ENCODE measurements at regions not wholly inside any gene's neighbourhood (a gene's known extent, or its start where the extent isn't known, plus 50 kb on each side); places are given as distances from the start of the nearest gene placed in this dataset.

DNA sequence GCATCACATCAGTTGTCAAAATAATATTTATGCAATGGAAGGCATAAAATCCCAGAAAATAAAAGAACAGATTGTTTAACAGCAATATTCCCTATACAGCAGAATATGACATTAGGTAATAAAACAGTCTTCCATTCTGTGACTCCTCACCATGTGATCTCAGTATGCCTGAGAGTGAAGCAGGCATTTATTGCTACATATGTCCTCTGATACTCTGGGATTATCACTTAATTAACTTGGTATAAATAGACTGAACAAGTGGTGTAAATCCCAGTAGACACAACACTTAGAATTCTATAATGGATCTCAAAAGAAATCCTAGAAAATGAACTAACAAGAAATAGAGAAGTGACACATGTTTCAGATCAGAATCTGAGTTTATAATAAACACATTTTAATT, 841.3 kb downstream of the PDHA2 start:
- DNase-seq (ENCODE audit: low read depth), result no peak

- no peak for DNase-seq (ENCODE audit: low read depth)
These were observed 845.8 kb downstream of the PDHA2 start for GRCh38 chr4:96685691-96686090.

GRCh38 chr4:96691521-96691920, 851.6 kb downstream of the PDHA2 start:
- DNase-seq (ENCODE audit: low read depth), result no peak

GRCh38 chr4:96698831-96699230, 858.9 kb downstream of the PDHA2 start:
- DNase-seq (ENCODE audit: low read depth), result no peak

GRCh38 chr4:96703265-96703664, 863.4 kb downstream of the PDHA2 start:
- no peak for DNase-seq (ENCODE audit: low read depth)

DNA sequence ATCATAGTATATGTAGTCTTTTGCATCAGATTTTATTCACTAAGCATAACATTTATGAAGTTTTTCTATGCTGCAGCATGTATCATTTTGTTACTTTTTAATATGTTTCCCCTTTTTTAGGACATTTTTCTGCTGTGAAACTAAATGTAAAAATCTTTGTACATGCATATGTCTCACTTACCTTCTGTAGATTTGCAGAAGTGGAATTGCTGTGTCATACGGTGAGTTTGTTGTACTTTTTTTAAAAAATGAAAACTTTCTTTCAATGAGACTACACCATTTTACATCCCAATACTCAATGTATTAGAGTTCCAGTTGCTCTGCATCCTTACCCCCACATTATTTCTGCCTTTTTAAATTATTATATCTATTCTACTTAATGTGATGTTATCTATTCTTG, 868.9 kb downstream of the PDHA2 start:
- DNase-seq (ENCODE audit: low read depth), result no peak

DNA sequence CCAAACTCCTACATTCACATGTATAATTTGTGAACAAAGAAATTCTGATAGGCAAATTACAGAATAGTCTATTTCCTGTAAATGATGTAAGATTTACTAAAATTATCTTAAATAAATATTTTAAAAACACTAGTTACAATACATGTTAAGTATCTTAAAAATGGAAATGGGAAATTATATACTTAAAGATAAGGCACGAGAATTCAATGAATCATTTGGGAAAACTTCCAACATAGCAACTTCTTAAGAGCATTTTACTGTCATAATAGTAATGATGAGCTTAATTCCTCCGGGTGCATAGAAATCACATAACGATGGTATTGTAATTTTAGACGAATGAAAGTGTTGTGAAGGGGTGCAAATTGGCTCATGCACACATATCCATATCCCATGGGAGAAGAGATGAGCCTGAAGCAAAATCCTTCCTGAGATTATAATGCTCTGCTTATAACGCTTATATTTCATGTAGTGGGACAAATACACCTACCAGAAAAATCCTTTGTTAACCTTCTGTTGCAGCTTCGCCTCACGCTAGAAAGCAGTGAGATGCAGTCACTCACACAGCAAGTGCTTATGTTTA, 873.5 kb downstream of the PDHA2 start:
- no peak for DNase-seq (ENCODE audit: low read depth)

DNA sequence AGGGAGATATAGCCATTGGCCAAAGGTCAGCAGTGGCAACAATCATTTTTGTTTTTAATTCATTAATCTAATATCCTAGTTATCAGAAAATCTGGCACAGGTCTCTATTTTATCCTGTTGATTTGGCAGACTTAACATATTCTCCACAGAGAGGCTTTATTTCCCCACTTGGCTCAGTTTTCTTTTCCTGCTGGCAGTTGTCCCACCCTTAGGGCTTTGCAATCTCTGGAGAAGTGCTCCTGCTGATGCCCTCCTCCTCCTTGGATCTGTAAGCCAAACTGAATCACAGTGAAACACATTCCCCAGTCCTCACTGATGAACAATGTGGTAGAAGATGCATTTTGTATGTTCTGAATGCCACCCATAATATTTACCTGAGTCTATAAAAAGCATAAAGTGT, 889.7 kb downstream of the PDHA2 start:
- no peak for DNase-seq (ENCODE audit: low read depth)

GRCh38 chr4:96730432-96730831, 890.5 kb downstream of the PDHA2 start:
- DNase-seq (ENCODE audit: low read depth), result no peak

- peak; percentile 1 for DNase-seq (ENCODE audit: low read depth)
These were observed 896.5 kb downstream of the PDHA2 start for GRCh38 chr4:96736352-96736889.

DNA sequence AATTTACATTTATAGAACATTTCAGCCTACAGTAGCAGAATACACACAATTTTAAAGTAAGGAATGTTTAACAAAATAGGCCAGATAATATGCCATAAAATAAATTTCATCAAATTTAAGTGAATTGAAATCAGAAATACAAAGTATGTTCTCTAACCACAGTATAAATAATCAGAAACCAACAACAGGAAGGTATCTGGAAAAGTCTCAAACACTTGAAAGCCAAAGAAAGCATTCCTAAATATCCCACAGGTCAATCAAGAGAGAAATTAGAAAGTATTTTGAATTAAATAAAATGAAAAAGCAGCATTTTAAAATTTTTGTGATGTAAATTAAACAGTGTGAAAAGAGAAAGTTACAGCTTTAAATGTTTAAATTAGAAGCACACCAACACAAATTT, 899.2 kb downstream of the PDHA2 start:
- DNase-seq (ENCODE audit: low read depth), result no peak

DNA sequence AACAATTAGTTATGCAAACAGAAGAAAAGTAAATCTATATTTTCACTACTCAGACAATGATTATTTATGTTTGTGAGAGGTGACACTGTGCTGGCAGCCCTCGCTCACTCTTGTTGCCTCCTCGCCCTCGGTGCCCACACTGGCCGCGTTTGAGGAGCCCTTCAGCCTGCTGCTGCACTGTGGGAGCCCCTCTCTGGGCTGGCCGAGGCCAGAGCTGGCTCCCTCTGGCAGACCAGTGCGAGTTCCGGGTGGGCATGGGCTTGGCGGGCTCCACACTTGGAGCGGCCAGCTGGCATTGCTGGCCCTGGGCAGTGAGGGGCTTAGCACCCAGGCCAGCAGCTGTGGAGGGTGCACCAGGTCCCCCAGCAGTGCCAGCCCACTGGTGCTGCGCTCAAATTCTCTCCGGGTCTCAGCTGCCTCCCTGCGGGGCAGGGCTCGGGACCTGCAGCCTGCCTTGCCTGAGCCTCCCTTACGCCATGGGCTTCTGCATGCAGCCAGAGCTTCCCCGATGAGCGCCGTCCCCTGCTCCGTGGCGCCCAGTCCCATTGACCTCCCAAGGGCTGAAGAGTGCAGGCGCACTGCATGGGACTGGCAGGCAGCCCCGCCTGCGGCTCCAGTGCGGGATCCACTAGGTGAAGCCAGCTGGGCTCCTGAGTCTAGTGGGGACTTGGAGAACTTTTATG, 902.6 kb downstream of the PDHA2 start:
- DNase-seq (ENCODE audit: low read depth), result no peak

- no peak for DNase-seq (ENCODE audit: low read depth)
These were observed 904.8 kb downstream of the PDHA2 start for GRCh38 chr4:96744676-96745075.

DNA sequence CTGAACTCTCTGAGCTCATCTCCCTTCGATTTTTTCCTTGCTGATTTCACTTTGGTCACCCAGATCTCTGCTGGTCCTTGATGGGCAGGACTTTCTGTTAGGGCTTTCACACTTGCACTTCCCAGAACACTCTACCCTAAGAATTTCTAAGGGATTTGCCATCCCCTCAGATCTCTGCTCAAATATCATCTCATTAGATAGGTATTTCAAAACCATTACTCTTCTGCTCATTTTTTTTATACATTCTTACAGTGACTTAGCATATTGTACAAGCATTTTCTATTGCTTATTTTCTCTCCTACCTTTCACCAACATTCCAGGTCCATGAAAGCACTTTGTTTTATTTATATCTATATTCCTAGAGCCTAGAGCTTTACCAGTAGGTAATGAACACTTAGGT, 913.3 kb downstream of the PDHA2 start:
- no peak for DNase-seq (ENCODE audit: low read depth)

DNA sequence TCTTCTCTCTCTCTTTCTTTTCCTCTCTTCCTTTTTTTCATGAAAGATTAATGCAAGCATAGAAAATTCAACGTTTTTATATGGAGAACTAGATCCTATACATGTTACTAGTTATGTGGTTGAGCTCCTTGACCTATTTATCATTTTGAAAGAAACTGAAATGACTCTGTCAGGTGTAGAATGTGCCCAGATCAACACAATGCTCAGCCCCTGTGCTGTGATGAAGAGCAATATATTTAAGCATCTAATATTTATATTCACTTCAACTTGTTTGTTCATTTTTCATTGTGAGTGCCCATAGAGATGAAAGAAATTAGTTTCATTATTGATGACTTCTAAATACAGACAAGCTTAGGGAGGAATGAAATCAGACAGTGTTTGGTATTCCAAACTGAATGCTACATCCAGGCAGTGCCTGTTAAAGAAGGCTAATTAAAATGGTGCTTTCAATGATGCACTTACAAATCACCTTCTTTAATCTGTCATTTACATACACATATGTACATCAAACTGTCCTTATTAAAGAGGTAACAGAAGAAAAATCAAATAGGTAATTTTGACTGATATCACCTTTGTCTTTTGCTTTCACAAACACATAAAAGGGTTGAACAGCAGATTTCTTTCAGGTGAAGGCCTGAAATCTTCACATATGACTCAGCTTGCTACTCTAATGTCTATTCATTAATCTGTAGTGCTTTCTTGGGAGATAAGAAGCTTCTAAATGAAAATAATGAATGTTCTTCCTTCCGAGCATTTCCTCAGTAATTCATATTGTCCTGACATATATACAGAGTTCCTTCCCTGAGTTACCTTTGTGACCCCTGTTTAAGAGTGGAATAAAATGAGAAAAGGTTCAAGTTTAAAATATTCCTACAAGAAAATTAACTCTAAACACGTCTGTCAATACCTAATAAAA, 915.9 kb downstream of the PDHA2 start:
- DNase-seq (ENCODE audit: low read depth), result no peak

GRCh38 chr4:96756584-96756983, 916.7 kb downstream of the PDHA2 start:
- DNase-seq (ENCODE audit: low read depth), result no peak

GRCh38 chr4:96763546-96763945, 923.7 kb downstream of the PDHA2 start:
- DNase-seq (ENCODE audit: low read depth), result no peak

GRCh38 chr4:96766359-96766758, 926.5 kb downstream of the PDHA2 start:
- DNase-seq (ENCODE audit: low read depth), result no peak

DNA sequence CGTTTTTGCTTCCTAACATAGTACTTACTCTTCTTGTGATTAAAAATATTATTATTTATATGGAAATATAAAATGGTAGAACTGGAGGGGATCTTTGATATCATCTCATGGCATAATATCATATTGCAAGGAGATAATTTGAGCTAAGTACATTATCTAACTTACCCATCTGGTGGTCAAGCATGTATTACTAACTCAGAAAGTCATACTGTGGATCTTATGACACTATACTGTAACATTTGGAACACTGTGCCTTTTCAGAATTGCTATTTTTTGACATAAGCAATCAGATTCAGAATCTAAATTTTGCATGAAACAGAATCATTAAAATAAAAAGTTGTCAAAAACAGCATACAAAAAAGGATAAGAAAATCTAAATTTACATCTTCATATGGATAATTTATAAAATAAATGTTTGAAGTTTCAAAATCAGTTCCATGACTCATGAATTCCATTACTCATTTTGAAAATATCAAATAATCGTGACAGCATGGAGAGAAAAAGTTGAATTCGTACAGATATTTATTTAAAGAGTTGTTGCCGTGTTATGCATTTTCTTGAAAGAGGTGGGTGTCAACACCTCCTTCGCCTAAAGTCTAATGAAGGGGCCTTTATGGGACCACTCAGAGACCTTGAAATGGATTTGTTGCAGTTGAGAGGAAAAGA, 928.1 kb downstream of the PDHA2 start:
- no peak for DNase-seq (ENCODE audit: low read depth)

DNA sequence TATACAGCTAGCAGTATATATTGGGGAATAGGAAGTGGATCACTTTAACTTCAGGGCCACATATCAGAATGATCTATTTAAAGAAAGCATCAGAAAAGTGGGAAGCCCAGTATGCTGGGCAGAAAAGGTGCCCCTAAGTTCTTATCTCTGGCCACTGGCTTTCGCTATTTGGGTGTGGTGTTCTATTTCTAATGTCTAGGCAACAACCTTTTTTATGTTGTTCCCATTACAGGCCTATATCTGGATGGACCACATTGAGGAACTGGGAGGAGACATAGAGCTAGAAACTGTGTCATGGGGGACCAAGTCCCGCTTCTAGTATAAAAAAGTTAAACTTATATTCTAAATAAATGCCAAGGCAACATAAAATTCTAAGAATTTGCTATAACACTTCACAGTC, 935.6 kb downstream of the PDHA2 start:
- DNase-seq (ENCODE audit: low read depth), result no peak

DNA sequence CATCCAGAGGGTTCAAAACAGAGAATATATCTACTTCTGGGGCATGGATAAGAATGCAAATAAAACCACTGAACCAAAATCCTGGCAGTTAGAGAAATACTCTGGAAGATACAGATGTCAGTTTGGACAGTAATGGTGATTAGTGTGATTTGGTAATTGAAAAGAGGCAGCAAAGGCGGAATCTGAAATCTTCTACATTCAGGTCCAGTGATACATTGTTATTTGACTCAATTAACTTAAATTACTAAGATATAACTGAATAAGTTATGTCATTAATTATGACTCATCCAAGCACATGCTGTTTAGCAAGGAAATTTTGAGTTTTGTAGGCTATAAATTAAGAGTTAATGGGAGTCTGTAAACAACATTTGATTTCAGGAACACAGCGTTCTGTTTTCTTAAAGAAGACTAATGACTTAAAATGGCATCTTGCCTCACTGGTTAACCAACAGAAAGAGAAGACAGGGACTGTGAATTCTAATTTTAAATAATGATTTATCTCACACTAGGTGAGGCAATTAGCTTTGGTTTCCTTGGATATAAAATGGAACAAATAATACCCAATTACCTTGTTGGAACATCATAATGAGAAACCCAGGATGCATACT, 937.1 kb downstream of the PDHA2 start:
- DNase-seq (ENCODE audit: low read depth), result no peak

- no peak for DNase-seq (ENCODE audit: low read depth)
These were observed 944.4 kb downstream of the PDHA2 start for GRCh38 chr4:96784336-96784735.
